ENCODE measurements at regions not wholly inside any gene's neighbourhood (a gene's known extent, or its start where the extent isn't known, plus 50 kb on each side); places are given as distances from the start of the nearest gene placed in this dataset.

- H3K9me3 ChIP-seq, result no peaks in the 10 kb centered on the region
- H3K36me3 ChIP-seq, result no peaks in the 10 kb centered on the region
- H3K27me3 ChIP-seq, result no peaks in the 10 kb centered on the region
- TF ChIP-seq CTCF (IDR thresholded peaks at IDR 0.05; ENCODE audit: low read depth, low read length), result no peak
- H3K4me1 ChIP-seq, result no peaks in the 10 kb centered on the region; the same call in 1 of the 2 replicates
- H3K4me3 ChIP-seq (ENCODE audit: low read depth, low read length), result no peak overlapping the region
- DNase-seq, result no peak
Measured at GRCh38 chr1:229191066-229191674, 79.7 kb upstream of the RAB4A start.

GRCh38 chr1:229192031-229192430 lies 78.9 kb upstream of the RAB4A start:
- DNase-seq, result no peak
- no peak for TF ChIP-seq CTCF (IDR thresholded peaks at IDR 0.05; ENCODE audit: low read depth, low read length)
- Histone ChIP-seq H3K36me3 (no peaks in the 10 kb centered on the region), H3K4me3 (ENCODE audit: low read depth, low read length) (no peak overlapping the region), H3K4me1 (no peaks in the 10 kb centered on the region; the same call in 1 of the 2 replicates), H3K9me3 (no peaks in the 10 kb centered on the region), H3K27me3 (no peaks in the 10 kb centered on the region)

GRCh38 chr1:229192853-229193252 lies 78.1 kb upstream of the RAB4A start:
- H3K4me3 ChIP-seq (ENCODE audit: low read depth, low read length), result no peak overlapping the region
- no peaks in the 10 kb centered on the region for H3K27me3 ChIP-seq
- DNase-seq, result no peak
- no peaks in the 10 kb centered on the region for H3K9me3 ChIP-seq
- H3K4me1 ChIP-seq, result no peaks in the 10 kb centered on the region; the same call in 1 of the 2 replicates
- TF ChIP-seq CTCF (IDR thresholded peaks at IDR 0.05; ENCODE audit: low read depth, low read length), result no peak
- H3K36me3 ChIP-seq, result no peaks in the 10 kb centered on the region

GRCh38 chr1:229194096-229194495 lies 76.8 kb upstream of the RAB4A start:
- no peaks in the 10 kb centered on the region for H3K27me3 ChIP-seq

GRCh38 chr1:229195246-229195645 lies 75.7 kb upstream of the RAB4A start:
- Histone ChIP-seq H3K4me1 (no peaks in the 10 kb centered on the region), H3K27me3 (no peaks in the 10 kb centered on the region), H3K36me3 (no peaks in the 10 kb centered on the region), H3K4me3 (ENCODE audit: low read depth, low read length) (no peak overlapping the region), H3K9me3 (no peaks in the 10 kb centered on the region)
- DNase-seq, result no peak
- no peak for TF ChIP-seq CTCF (IDR thresholded peaks at IDR 0.05; ENCODE audit: low read depth, low read length)

More at GRCh38 chr1:229194096-229194495, 76.8 kb upstream of the RAB4A start:
- Histone ChIP-seq H3K36me3 (no peaks in the 10 kb centered on the region), H3K9me3 (no peaks in the 10 kb centered on the region), H3K4me3 (ENCODE audit: low read depth, low read length) (no peak overlapping the region), H3K4me1 (no peaks in the 10 kb centered on the region; the same call in 1 of the 2 replicates)
- no peak for TF ChIP-seq CTCF (IDR thresholded peaks at IDR 0.05; ENCODE audit: low read depth, low read length)
- DNase-seq, result no peak

GRCh38 chr1:229196404-229197264 lies 74.3 kb upstream of the RAB4A start:
- no peak for TF ChIP-seq CTCF (IDR thresholded peaks at IDR 0.05; ENCODE audit: low read depth, low read length)
- no peak for DNase-seq
- H3K9me3 ChIP-seq, result no peaks in the 10 kb centered on the region
- no peak overlapping the region for H3K4me3 ChIP-seq (ENCODE audit: low read depth, low read length)
- H3K27me3 ChIP-seq, result no peaks in the 10 kb centered on the region
- no peaks in the 10 kb centered on the region for H3K4me1 ChIP-seq
- no peaks in the 10 kb centered on the region for H3K36me3 ChIP-seq

Measured in BE2C (cell line).